Activated CD4-positive, CD25-positive, alpha-beta regulatory T cell treated with anti-CD3 and anti-CD28 coated beads, Interleukin-2, amount 50 U/mL, for 16 hours (primary cell): ENCODE measurements at regions not wholly inside any gene's neighbourhood (a gene's known extent, or its start where the extent isn't known, plus 50 kb on each side); places are given as distances from the start of the nearest gene placed in this dataset.
"Not testable (repeated sequence)": the region's sequence is repeated elsewhere in the genome, so short reads cannot be mapped to it uniquely, and the experiment has no call there.

Experiments used
- DNase-seq: peaks from one replicate; pipeline ENCODE4 v3.0.0-alpha.2; 2020; ENCODE audit warnings: low read depth, low spot score

- not testable (repeated sequence) for DNase-seq
These were observed 128.2 kb downstream of the NPIPB11 start for GRCh38 chr16:29278097-29278871.

GRCh38 chr16:29276446-29276845, 130.1 kb downstream of the NPIPB11 start:
- DNase-seq: not testable (repeated sequence)

- not testable (repeated sequence) for DNase-seq
These were observed 132.2 kb downstream of the NPIPB11 start for GRCh38 chr16:29274055-29275035.

DNA sequence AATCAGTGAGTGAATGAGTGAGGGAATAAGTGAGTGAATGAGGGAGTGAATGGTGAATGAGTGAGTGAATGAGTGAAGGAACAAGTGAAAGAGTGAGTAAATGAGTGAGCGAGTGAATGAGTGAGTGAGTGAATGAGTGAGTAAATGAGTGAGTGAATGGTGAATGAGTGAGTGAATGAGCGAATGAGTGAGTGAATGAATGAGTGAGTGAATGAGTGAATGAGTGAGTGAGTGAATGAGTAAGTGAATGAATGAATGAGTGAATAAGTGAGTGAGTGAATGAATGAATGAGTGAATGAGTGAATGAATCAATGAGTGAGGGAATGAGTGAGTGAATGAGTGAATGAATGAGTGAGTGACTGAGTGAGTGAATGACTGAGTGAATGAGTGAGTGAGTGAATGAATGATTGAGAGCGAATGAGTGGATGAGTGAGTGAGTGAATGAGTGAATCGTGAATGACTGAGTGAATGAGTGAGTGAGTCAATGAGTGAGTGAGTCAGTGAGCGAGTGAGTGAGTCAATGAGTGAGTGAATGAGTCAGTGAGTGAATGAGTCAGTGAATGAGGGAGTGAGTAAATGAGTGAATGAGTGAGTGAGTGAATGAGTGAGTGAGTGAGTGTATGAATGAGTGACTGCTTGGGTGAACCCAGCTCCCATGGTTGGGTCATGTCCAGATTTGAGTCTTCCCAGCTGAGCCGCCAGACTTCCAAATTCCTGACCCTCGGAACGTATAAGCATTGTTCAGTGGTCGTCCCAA, 133.0 kb downstream of the NPIPB11 start:
- not testable (repeated sequence) for DNase-seq

GRCh38 chr16:29271721-29272675, 134.5 kb downstream of the NPIPB11 start:
- not testable (repeated sequence) for DNase-seq

DNA sequence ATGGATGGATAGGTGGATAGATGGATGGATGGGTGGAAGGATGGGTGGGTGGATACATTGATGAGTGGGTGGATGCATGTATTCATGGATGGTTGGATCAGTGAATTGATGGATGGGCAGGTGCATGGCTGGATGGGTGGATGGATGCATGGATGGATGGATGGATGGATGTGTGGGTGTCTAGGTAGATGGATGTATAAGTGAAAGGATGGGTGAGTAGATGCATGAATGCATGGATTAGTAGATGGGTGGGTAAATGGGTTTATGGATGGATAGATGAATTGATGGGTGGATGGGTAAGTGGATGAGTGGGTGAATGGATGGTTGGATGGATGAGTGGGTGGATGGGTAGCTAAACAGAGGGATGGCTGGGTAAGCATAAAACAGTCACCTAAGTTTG, 135.6 kb downstream of the NPIPB11 start:
- not testable (repeated sequence) for DNase-seq

DNA sequence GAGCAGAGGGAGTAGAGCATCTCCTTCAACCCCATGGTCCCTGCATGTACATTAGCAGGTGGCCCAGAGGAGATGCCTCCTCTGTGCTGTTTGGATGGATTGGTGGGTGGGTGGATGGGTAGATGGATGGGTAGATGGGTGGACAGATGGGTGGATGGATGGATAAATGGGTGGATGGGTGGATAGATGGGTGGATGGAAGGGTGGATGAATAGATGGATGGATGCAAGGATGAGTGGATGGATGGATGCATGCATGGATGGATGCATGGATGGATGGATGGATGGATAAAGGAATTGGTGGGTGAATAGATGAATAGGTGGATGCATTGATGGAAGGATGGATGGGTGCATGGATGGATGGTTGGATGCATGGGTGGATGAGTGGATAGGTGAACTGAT, 136.5 kb downstream of the NPIPB11 start:
- not testable (repeated sequence) for DNase-seq

DNA sequence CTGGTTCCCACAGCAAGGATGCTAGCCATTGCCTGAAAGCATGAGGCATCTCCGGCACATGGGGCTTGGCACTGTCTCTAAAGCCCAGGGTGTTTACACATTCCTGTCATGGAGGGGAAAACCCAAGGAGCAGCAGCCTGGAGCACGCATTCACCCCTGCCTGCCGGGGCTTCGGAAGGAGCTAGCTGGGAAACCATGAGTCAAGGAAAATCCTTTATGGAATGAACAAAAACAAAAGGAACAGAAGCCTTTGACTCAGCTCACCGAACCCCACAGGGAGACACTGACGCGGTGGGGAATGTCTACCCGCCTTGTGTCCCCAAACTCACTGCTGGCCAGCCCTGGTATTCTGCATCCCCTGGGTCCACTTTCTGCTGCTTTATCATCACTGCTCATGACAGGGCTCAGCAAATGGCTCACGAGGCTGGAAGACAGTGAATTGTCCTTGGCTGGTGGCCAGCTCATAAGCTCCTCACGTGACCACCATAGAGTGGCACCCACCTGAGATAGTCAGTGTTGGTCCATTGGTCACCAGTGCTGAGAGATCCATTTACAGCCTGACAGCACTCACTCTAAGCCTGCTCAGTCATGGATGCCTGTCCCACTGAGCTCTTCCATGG, 137.2 kb downstream of the NPIPB11 start:
- DNase-seq: not testable (repeated sequence)

DNA sequence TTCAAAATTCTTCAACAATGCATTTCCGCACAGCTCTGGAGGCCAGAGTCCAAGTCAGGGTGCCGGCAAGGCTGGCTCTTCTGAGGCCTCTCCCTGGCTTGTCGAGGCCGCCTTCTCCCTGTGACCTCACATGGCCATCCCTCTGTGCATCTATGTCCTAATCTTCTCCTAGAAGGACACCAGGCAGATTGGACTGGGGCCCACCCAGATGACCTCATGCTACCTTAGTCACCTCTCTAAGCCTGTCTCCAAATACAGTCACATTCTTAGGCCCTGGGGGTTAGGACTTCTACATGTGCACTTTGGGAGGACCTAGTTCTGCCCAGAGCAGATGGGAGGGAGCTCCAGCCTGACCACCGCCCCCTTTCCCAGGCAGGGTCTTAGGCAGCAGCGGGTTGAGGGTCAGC, 137.7 kb downstream of the NPIPB11 start:
- not testable (repeated sequence) for DNase-seq

DNA sequence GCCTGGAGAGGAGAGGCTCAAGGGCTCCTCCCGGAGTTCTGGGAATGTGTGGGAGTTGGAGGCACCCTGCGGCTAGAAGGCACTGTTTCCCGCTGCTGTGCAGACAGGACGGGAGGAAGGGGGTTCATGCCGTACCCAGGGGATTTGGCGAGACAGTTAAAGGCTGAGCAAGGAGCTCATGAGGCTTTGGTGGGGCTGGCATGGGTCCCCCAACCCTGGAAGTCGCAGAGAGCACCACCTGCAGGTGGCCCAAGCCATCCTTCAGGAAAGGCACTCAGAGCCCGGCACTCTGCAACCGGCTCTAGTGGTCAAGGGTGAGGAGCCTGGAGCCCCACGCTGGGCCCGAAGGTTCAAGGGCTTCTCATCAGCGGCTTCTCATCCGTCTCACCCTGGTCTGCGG, 138.2 kb downstream of the NPIPB11 start:
- DNase-seq: not testable (repeated sequence)

DNA sequence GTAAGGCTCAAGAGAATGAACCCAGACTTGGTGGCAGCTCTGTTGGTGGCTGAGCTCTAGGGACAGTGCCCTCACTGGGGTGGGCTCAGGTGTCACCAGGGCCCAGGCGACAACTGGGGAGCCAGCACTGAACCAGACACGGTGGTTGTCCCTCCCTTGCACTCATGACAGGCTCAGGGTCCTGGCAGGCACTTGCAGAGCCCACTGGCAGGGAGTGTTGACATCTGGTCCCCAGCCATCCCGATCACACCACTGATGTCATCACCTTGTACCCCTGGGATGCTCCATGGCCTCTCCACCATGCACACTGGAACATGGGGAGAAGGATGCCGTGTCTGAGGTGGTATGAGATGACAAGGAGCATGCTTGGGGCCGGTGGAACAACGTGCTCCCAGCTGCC, 138.6 kb downstream of the NPIPB11 start:
- not testable (repeated sequence) for DNase-seq

GRCh38 chr16:29267055-29267619, 139.4 kb downstream of the NPIPB11 start:
- DNase-seq: not testable (repeated sequence)

- not testable (repeated sequence) for DNase-seq
These were observed 139.9 kb downstream of the NPIPB11 start for GRCh38 chr16:29266612-29267011.

DNA sequence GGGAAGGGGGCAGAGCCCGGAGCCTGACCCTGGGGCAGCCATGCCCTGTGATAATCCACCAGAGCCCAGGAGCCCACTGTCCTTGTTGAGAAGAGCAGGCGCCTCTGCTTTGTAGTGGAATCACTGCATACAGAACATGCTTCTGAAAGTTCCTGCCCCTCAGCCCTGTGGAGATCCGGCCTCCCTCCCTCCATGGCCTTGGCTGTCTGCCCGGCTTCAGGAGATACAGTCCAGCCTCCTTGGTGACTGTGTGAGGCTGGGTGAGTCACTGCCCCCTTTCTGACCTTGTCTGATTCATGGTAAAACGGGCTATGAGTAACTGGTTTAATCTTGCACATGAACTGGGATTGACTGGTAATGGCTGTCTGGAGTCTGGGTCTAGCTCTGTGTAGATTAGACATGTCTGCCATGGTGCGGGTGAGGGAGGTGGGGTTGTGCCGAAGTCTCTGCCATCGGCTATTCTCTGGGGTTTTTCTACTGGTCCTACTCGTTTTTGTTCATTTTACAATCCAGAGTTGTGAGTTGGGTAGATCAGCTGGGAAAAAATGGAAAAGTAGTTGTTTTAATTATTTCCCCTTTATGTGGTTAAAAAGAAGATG, 141.2 kb downstream of the NPIPB11 start:
- DNase-seq: not testable (repeated sequence)

- not testable (repeated sequence) for DNase-seq
These were observed 142.3 kb downstream of the NPIPB11 start for GRCh38 chr16:29264080-29264837.

- DNase-seq: not testable (repeated sequence)
These were observed 143.8 kb downstream of the NPIPB11 start for GRCh38 chr16:29262725-29263124.

GRCh38 chr16:29261427-29262248, 144.9 kb downstream of the NPIPB11 start:
- not testable (repeated sequence) for DNase-seq
